B cell (primary cell): ENCODE measurements at regions not wholly inside any gene's neighbourhood (a gene's known extent, or its start where the extent isn't known, plus 50 kb on each side); places are given as distances from the start of the nearest gene placed in this dataset.

Experiments
- CTCF ChIP-seq: fragments of 200-600 bp; IDR thresholded peaks from one replicate; pipeline ENCODE4 v1.8.0; 2022; ENCODE audit warnings: antibody characterized with exemption, mild to moderate bottlenecking
- EZH2 ChIP-seq: IDR thresholded peaks from 2 replicates; pipeline ENCODE4 v1.6.1; 2012; ENCODE audit warnings: borderline replicate concordance, low read depth, mild to moderate bottlenecking, moderate library complexity, low read length; ENCODE audit not compliant: insufficient read depth, poor library complexity, severe bottlenecking

GRCh38 chr14:97414718-97415098, 617.5 kb downstream of the VRK1 start:
- TF ChIP-seq EZH2 (no peak), CTCF (no peak)
